Trophoblast cell (in vitro differentiated cells and primary cell): ENCODE measurements at regions not wholly inside any gene's neighbourhood (a gene's known extent, or its start where the extent isn't known, plus 50 kb on each side); places are given as distances from the start of the nearest gene placed in this dataset.

ENCODE experiments used
- DNase-seq, 2 donors: peaks; one replicate each; pipeline ENCODE4 v3.0.0-alpha.2; 2016
- H2AFZ ChIP-seq: 2 replicates; pipeline ENCODE4 v1.6.1; 2013; ENCODE audit warnings: low read length, moderate library complexity, mild to moderate bottlenecking; ENCODE audit not compliant: insufficient read depth, poor library complexity
- H2AK5ac ChIP-seq: 2 replicates; pipeline ENCODE4 v1.6.1; 2013; ENCODE audit warnings: mild to moderate bottlenecking, low read length
- H2BK120ac ChIP-seq: 2 replicates; pipeline ENCODE4 v1.6.1; 2013; ENCODE audit warnings: low read length, mild to moderate bottlenecking, moderate library complexity; ENCODE audit not compliant: insufficient read depth, poor library complexity
- H2BK12ac ChIP-seq: 2 replicates; pipeline ENCODE4 v1.6.1; 2013; ENCODE audit warnings: mild to moderate bottlenecking, low read length, moderate library complexity
- H2BK5ac ChIP-seq: 2 replicates; pipeline ENCODE4 v1.6.1; 2013; ENCODE audit warnings: low read length, low read depth, moderate library complexity, mild to moderate bottlenecking; ENCODE audit not compliant: poor library complexity
- H3K14ac ChIP-seq: 2 replicates; pipeline ENCODE4 v1.6.1; 2013; ENCODE audit warnings: mild to moderate bottlenecking, low read length
- H3K18ac ChIP-seq: 2 replicates; pipeline ENCODE4 v1.6.1; 2013; ENCODE audit warnings: mild to moderate bottlenecking, low read length
- H3K23ac ChIP-seq: 2 replicates; pipeline ENCODE4 v1.6.1; 2013; ENCODE audit warnings: low read length
- H3K27ac ChIP-seq: 2 replicates; pipeline ENCODE4 v1.5.1; 2013; ENCODE audit warnings: low read depth, mild to moderate bottlenecking, inconsistent platforms, low read length, moderate library complexity
- H3K27me3 ChIP-seq: 2 replicates; pipeline ENCODE4 v1.6.1; 2013; ENCODE audit warnings: inconsistent platforms, mild to moderate bottlenecking, low read length, moderate library complexity; ENCODE audit not compliant: insufficient read depth
- H3K36me3 ChIP-seq, 2 experiments: 1 replicate in 1 of 2; 2 replicates in 1 of 2; pipeline ENCODE4 v1.6.1; 2013; ENCODE audit warnings: low read length in 2 of 2, mild to moderate bottlenecking in 2 of 2, moderate library complexity in 1 of 2; ENCODE audit not compliant: insufficient read depth in 2 of 2, control insufficient read depth in 1 of 2
- H3K4ac ChIP-seq: 2 replicates; pipeline ENCODE4 v1.6.1; 2013; ENCODE audit warnings: low read depth, mild to moderate bottlenecking, low read length, moderate library complexity
- H3K4me1 ChIP-seq, 2 experiments: 1 replicate in 1 of 2; 2 replicates in 1 of 2; pipeline ENCODE4 v1.6.1; 2013; ENCODE audit warnings: low read length in 2 of 2, mild to moderate bottlenecking in 2 of 2, moderate library complexity in 1 of 2; ENCODE audit not compliant: insufficient read depth in 2 of 2, control insufficient read depth in 1 of 2
- H3K4me2 ChIP-seq: 2 replicates; pipeline ENCODE4 v1.6.1; 2013; ENCODE audit warnings: inconsistent platforms, mild to moderate bottlenecking, low read length, moderate library complexity
- H3K4me3 ChIP-seq: 2 replicates; pipeline ENCODE4 v1.5.1; 2013; ENCODE audit warnings: mild to moderate bottlenecking, low read depth, low read length, inconsistent platforms
- H3K79me1 ChIP-seq: one replicate; pipeline ENCODE4 v1.6.1; 2013; ENCODE audit warnings: low read length
- H3K79me2 ChIP-seq: 2 replicates; pipeline ENCODE4 v1.6.1; 2013; ENCODE audit warnings: low read length, mild to moderate bottlenecking; ENCODE audit not compliant: control insufficient read depth, insufficient read depth, poor library complexity
- H3K9ac ChIP-seq: 2 replicates; pipeline ENCODE4 v1.6.1; 2013; ENCODE audit warnings: mild to moderate bottlenecking, low read length
- H3K9me3 ChIP-seq: 2 replicates; pipeline ENCODE4 v1.6.1; 2013; ENCODE audit warnings: low read depth, mild to moderate bottlenecking, control low read depth, inconsistent platforms, low read length; ENCODE audit not compliant: insufficient read depth
- H4K12ac ChIP-seq: 2 replicates; pipeline ENCODE4 v1.6.1; 2013; ENCODE audit warnings: low read depth, mild to moderate bottlenecking, low read length, moderate library complexity
- H4K8ac ChIP-seq: 2 replicates; pipeline ENCODE4 v1.6.1; 2013; ENCODE audit warnings: low read depth, mild to moderate bottlenecking, low read length, moderate library complexity
- H4K91ac ChIP-seq: one replicate; pipeline ENCODE4 v1.6.1; 2013; ENCODE audit warnings: low read depth, mild to moderate bottlenecking, low read length, moderate library complexity
- WGBS: extraction: QIAGEN DNeasy Blood & Tissue Kit; methylation state at CpG from one replicate; pipeline ENCODE4 v1.1.7; 2013; ENCODE audit warnings: missing lambda C conversion rate; ENCODE audit not compliant: insufficient read length, insufficient coverage; ENCODE audit errors: extremely low coverage; 5-methylcytosine and 5-hydroxymethylcytosine counted together

DNA sequence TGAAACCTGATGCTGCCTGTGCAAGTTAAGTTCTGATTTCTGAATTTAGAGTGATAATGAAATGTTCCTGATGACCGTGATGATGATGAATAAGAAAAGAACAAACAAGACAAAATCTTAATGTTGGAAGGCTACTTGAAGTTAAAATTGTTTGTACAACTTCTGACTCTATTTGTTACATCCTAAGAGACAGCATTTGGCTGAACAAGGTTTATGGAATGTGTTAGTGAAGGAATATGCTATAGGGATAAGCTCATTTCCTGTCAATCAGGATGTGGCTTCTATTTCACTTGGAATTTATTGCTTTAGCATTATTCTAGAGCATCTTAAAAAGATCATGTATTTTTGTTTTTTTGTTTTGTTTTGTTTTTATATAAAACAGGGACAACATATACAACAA is 267.5 kb downstream of the FAT4 start:
- Histone ChIP-seq H2BK5ac (no peak overlapping the region), H2BK12ac (no peak overlapping the region), H3K27ac (no peak overlapping the region), H2AK5ac (no peak overlapping the region), H3K9ac (no peak overlapping the region), H3K4ac (no peak overlapping the region), H2BK120ac (no peak overlapping the region), H2AFZ (no peak overlapping the region), H3K79me2 (no peaks in the 10 kb centered on the region), H3K4me1 (no peaks in the 10 kb centered on the region), H3K27me3 (no peaks in the 10 kb centered on the region), H3K4me2 (no peak overlapping the region), H3K9me3 (no peaks in the 10 kb centered on the region), H4K91ac (no peak overlapping the region), H3K4me3 (no peak overlapping the region), H4K8ac (no peak overlapping the region), H3K36me3 (no peaks in the 10 kb centered on the region), H3K79me1 (no peaks in the 10 kb centered on the region), H3K18ac (no peak overlapping the region), H3K23ac (no peak overlapping the region), H3K14ac (no peak overlapping the region), H4K12ac (no peak overlapping the region)
- whole genome bisulfite sequencing, result no CpG with 5 or more reads among the region's 1 CpG
- DNase-seq, result no peak

DNA sequence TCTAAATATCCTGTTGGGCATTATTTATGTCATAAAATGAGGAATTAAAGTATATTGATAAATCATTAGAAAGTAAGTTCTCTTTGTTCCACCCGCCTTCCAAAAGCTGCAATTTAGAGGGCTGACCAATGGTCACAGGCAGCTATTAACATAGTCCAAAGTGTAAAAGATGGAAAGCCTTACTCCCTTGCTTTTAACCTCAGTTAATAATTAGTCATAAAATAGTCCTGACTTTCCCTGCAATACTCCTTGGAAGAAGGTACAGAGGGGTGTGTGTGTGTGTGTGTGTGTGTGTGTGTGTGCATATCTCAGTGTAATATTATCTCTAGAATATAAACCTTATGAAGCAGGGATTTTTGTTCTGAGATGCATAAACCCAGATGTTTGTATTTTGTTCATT is 275.4 kb downstream of the FAT4 start:
- Histone ChIP-seq H3K14ac (no peak overlapping the region), H3K4me2 (no peak overlapping the region), H2AK5ac (no peak overlapping the region), H2BK12ac (no peak overlapping the region), H3K23ac (no peak overlapping the region), H2BK120ac (no peak overlapping the region), H4K8ac (no peak overlapping the region), H3K18ac (no peak overlapping the region), H3K79me1 (no peaks in the 10 kb centered on the region), H3K9ac (no peak overlapping the region), H3K9me3 (no peaks in the 10 kb centered on the region), H4K91ac (no peak overlapping the region), H4K12ac (no peak overlapping the region), H3K4ac (no peak overlapping the region), H3K4me3 (no peak overlapping the region), H3K4me1 (no peaks in the 10 kb centered on the region), H2AFZ (no peak overlapping the region), H3K27ac (no peak overlapping the region), H3K27me3 (no peaks in the 10 kb centered on the region), H3K36me3 (no peaks in the 10 kb centered on the region), H2BK5ac (no peak overlapping the region), H3K79me2 (no peaks in the 10 kb centered on the region)
- WGBS, result no CpG with 5 or more reads among the region's 1 CpG
- no peak for DNase-seq

DNA sequence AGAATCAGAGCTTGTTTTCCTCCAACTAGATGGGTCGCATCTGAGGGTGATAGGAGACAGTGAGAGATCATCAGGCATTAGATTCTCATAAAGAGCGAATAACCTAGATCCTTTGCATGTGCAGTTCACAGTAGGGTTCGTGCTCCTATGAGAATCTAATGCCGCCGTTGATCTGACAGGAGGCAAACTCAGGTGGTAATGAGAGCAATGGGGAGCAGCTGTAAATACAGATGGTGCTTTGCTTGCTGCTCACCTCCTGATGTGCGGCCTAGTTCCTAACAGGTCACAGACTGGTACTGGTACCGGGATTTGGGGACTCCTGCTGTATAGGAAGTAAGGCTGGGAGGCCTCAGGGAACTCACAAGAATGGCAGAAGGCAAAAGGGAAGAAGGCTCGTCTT is 276.5 kb downstream of the FAT4 start:
- Histone ChIP-seq H3K4ac (no peak overlapping the region), H3K79me1 (no peaks in the 10 kb centered on the region)
- no CpG with 5 or more reads among the region's 8 CpGs for WGBS

DNA sequence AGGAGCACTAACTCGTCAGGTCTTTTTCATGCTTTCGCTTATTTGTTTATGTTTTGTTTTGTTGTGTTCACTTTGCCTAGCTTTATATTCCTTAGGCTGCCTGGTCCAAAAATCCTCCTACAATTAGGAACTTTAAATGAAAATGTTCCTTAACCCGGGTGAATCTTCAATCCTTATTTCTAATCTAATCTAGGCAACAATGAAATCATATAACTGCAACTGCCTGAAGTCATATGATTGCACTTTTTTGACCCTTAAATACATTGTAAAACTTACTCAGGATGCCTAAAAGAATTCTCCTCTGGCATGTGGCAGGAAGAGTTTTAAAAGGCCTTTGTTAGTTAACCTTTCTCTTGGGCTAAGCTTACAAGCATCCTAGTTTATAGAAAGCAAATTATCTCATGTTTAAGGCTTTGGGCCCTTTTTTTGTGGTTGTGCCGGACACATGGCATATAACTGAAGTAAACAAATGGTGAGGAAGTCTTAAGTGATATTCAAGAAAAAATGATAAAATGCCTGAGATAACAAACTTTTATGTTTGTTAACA is 279.4 kb downstream of the FAT4 start:
- H3K4me3 ChIP-seq, result no peak overlapping the region
- H3K23ac ChIP-seq, result no peak overlapping the region

More for the DNA sequence above, 276.5 kb downstream of the FAT4 start:
- Histone ChIP-seq H3K36me3 (no peaks in the 10 kb centered on the region), H2BK5ac (no peak overlapping the region), H3K4me1 (no peaks in the 10 kb centered on the region), H3K27me3 (no peaks in the 10 kb centered on the region), H4K91ac (no peak overlapping the region), H2AK5ac (no peak overlapping the region), H3K9ac (no peak overlapping the region), H2BK12ac (no peak overlapping the region), H4K12ac (no peak overlapping the region), H3K27ac (no peak overlapping the region), H2BK120ac (no peak overlapping the region), H3K18ac (no peak overlapping the region), H3K79me2 (no peaks in the 10 kb centered on the region), H3K4me3 (no peak overlapping the region), H3K23ac (no peak overlapping the region), H3K4me2 (no peak overlapping the region), H4K8ac (no peak overlapping the region), H2AFZ (no peak overlapping the region), H3K9me3 (no peaks in the 10 kb centered on the region), H3K14ac (no peak overlapping the region)
- DNase-seq, result no peak

More for the DNA sequence above, 279.4 kb downstream of the FAT4 start:
- no peak overlapping the region for H2BK120ac ChIP-seq
- no peak overlapping the region for H3K4ac ChIP-seq
- no peaks in the 10 kb centered on the region for H3K27me3 ChIP-seq
- no peak overlapping the region for H2AFZ ChIP-seq
- H3K4me2 ChIP-seq, result no peak overlapping the region
- H3K9me3 ChIP-seq, result no peaks in the 10 kb centered on the region
- H3K36me3 ChIP-seq, result no peaks in the 10 kb centered on the region
- no peak overlapping the region for H2AK5ac ChIP-seq
- no CpG with 5 or more reads among the region's 4 CpGs for WGBS
- H3K14ac ChIP-seq, result no peak overlapping the region
- no peak overlapping the region for H2BK5ac ChIP-seq
- no peak overlapping the region for H3K18ac ChIP-seq
- no peak overlapping the region for H4K12ac ChIP-seq
- no peak overlapping the region for H4K91ac ChIP-seq
- no peaks in the 10 kb centered on the region for H3K79me1 ChIP-seq
- H4K8ac ChIP-seq, result no peak overlapping the region
- H3K9ac ChIP-seq, result no peak overlapping the region
- no peak for DNase-seq
- no peak overlapping the region for H3K27ac ChIP-seq
- H3K4me1 ChIP-seq, result no peaks in the 10 kb centered on the region
- H2BK12ac ChIP-seq, result no peak overlapping the region
- H3K79me2 ChIP-seq, result no peaks in the 10 kb centered on the region
